Karpas-422 (cell line): ENCODE measurements at regions not wholly inside any gene's neighbourhood (a gene's known extent, or its start where the extent isn't known, plus 50 kb on each side); places are given as distances from the start of the nearest gene placed in this dataset.

Experiments used
- DNase-seq: peaks from one replicate; pipeline ENCODE4 v3.0.0-alpha.2; 2015
- H2AFZ ChIP-seq: fragments of 200-600 bp; sonication (generic); 2 replicates; pipeline ENCODE4 v1.6.1; 2014; ENCODE audit warnings: antibody characterized with exemption, low read length, mixed read lengths
- H3K27ac ChIP-seq: fragments of 200-600 bp; sonication (generic); 2 replicates; pipeline ENCODE4 v1.5.1; 2014; ENCODE audit warnings: mild to moderate bottlenecking, low read length, moderate library complexity
- H3K27me3 ChIP-seq: fragments of 200-600 bp; sonication (generic); 2 replicates; pipeline ENCODE4 v1.6.1; 2014; ENCODE audit warnings: low read length, mixed read lengths
- H3K36me3 ChIP-seq: fragments of 200-600 bp; sonication (generic); 2 replicates; pipeline ENCODE4 v1.6.1; 2014; ENCODE audit warnings: low read length, mixed read lengths; ENCODE audit not compliant: insufficient read depth
- H3K4me1 ChIP-seq: fragments of 200-600 bp; sonication (generic); 2 replicates; pipeline ENCODE4 v1.6.1; 2014; ENCODE audit warnings: mild to moderate bottlenecking, low read length, mixed read lengths
- H3K4me2 ChIP-seq: fragments of 200-600 bp; sonication (generic); 2 replicates; pipeline ENCODE4 v1.6.1; 2014; ENCODE audit warnings: low read length, low read depth, mild to moderate bottlenecking; ENCODE audit not compliant: poor library complexity, severe bottlenecking
- H3K4me3 ChIP-seq: fragments of 200-600 bp; sonication (generic); 2 replicates; pipeline ENCODE4 v1.5.1; 2014; ENCODE audit warnings: mild to moderate bottlenecking, antibody characterized with exemption, low read length, mixed read lengths
- H3K79me2 ChIP-seq: fragments of 200-600 bp; sonication (generic); 2 replicates; pipeline ENCODE4 v1.6.1; 2014; ENCODE audit warnings: mild to moderate bottlenecking, low read length, mixed read lengths
- H3K9ac ChIP-seq: fragments of 200-600 bp; sonication (generic); 2 replicates; pipeline ENCODE4 v1.6.0; 2014; ENCODE audit warnings: low read length
- H3K9me2 ChIP-seq: fragments of 200-600 bp; sonication (generic), shearing (Covaris generic); replicated peaks from 2 replicates; pipeline ENCODE4 v1.6.0; 2014; ENCODE audit warnings: mild to moderate bottlenecking, low read length, moderate library complexity; ENCODE audit not compliant: insufficient read depth
- H3K9me3 ChIP-seq: fragments of 300-700, 200-600 bp; sonication (generic); 2 replicates; pipeline ENCODE4 v1.6.1; 2014; ENCODE audit warnings: low read length, mixed read lengths
- H4K20me1 ChIP-seq: fragments of 200-600 bp; sonication (generic); 2 replicates; pipeline ENCODE4 v1.6.1; 2014; ENCODE audit warnings: mild to moderate bottlenecking, antibody characterized with exemption, low read length, low read depth; ENCODE audit not compliant: insufficient read depth

GRCh38 chr4:34733185-34733941 lies 1511.0 kb downstream of the ARAP2 start:
- Histone ChIP-seq H3K4me2 (no peak overlapping the region), H3K9ac (no peak overlapping the region), H3K79me2 (no peaks in the 10 kb centered on the region), H3K4me1 (no peaks in the 10 kb centered on the region), H3K9me2 (no peaks in the 10 kb centered on the region), H3K27ac (no peak overlapping the region), H3K9me3 (peaks cover 24% of the 10 kb centered on the region), H3K4me3 (no peak overlapping the region), H2AFZ (no peak overlapping the region), H3K27me3 (no peaks in the 10 kb centered on the region), H4K20me1 (no peaks in the 10 kb centered on the region), H3K36me3 (no peaks in the 10 kb centered on the region)
- no peak for DNase-seq

GRCh38 chr4:34766935-34767334 lies 1477.4 kb downstream of the ARAP2 start:
- Histone ChIP-seq H2AFZ (no peak overlapping the region), H3K9me3 (peaks cover 16% of the 10 kb centered on the region), H3K36me3 (no peaks in the 10 kb centered on the region), H3K4me2 (no peak overlapping the region), H3K4me3 (no peak overlapping the region), H3K27ac (no peak overlapping the region), H3K9ac (no peak overlapping the region), H3K9me2 (no peaks in the 10 kb centered on the region), H3K4me1 (no peaks in the 10 kb centered on the region), H4K20me1 (no peaks in the 10 kb centered on the region), H3K79me2 (no peaks in the 10 kb centered on the region), H3K27me3 (no peaks in the 10 kb centered on the region)
- DNase-seq: no peak

DNA sequence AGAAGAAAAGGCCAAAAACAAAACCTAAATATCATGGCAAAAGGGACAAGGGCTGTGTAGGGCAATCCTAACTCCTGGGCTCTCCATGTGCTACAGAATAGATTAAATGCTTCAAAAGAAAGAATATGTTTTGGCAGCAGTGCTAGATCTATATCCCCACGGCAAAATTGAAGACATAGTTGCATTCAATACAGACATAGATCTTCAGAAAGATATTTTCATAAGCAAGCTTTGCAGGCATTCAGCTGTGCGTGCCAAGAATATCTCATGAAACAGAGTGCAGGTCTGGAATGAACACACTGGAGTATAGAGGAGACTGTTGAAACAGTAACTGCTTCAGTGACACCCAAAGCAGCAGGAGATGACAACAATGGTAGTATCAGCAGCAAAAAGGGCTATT lies 1476.9 kb downstream of the ARAP2 start:
- no peaks in the 10 kb centered on the region for H3K27me3 ChIP-seq
- no peak overlapping the region for H3K4me2 ChIP-seq
- H3K79me2 ChIP-seq: no peaks in the 10 kb centered on the region
- H3K9ac ChIP-seq: no peak overlapping the region
- no peak overlapping the region for H3K4me3 ChIP-seq
- no peak for DNase-seq
- H3K9me2 ChIP-seq: no peaks in the 10 kb centered on the region
- no peak overlapping the region for H2AFZ ChIP-seq
- no peaks in the 10 kb centered on the region for H3K4me1 ChIP-seq
- peaks cover 17% of the 10 kb centered on the region for H3K9me3 ChIP-seq
- no peaks in the 10 kb centered on the region for H3K36me3 ChIP-seq
- H4K20me1 ChIP-seq: no peaks in the 10 kb centered on the region
- H3K27ac ChIP-seq: no peak overlapping the region

- Histone ChIP-seq H3K36me3 (no peaks in the 10 kb centered on the region), H3K79me2 (no peaks in the 10 kb centered on the region), H3K27me3 (no peaks in the 10 kb centered on the region)
Observed at GRCh38 chr4:34771632-34772031, 1472.7 kb downstream of the ARAP2 start.

GRCh38 chr4:34790131-34790530 lies 1454.2 kb downstream of the ARAP2 start:
- Histone ChIP-seq H3K9me3 (no peaks in the 10 kb centered on the region), H3K9me2 (no peaks in the 10 kb centered on the region), H2AFZ (no peak overlapping the region), H3K36me3 (no peaks in the 10 kb centered on the region), H3K4me3 (no peak overlapping the region), H3K9ac (no peak overlapping the region), H3K79me2 (no peaks in the 10 kb centered on the region), H3K4me1 (no peaks in the 10 kb centered on the region), H3K27me3 (no peaks in the 10 kb centered on the region), H3K4me2 (no peak overlapping the region), H3K27ac (no peak overlapping the region), H4K20me1 (no peaks in the 10 kb centered on the region)
- DNase-seq: no peak

More at GRCh38 chr4:34771632-34772031, 1472.7 kb downstream of the ARAP2 start:
- no peaks in the 10 kb centered on the region for H4K20me1 ChIP-seq
- H2AFZ ChIP-seq: no peak overlapping the region
- no peak overlapping the region for H3K27ac ChIP-seq
- no peak overlapping the region for H3K4me2 ChIP-seq
- peaks cover 15% of the 10 kb centered on the region; the same call in 1 of the 2 replicates for H3K9me3 ChIP-seq
- no peaks in the 10 kb centered on the region for H3K4me1 ChIP-seq
- DNase-seq: no peak
- H3K9ac ChIP-seq: no peak overlapping the region
- no peak overlapping the region for H3K4me3 ChIP-seq
- H3K9me2 ChIP-seq: no peaks in the 10 kb centered on the region

DNA sequence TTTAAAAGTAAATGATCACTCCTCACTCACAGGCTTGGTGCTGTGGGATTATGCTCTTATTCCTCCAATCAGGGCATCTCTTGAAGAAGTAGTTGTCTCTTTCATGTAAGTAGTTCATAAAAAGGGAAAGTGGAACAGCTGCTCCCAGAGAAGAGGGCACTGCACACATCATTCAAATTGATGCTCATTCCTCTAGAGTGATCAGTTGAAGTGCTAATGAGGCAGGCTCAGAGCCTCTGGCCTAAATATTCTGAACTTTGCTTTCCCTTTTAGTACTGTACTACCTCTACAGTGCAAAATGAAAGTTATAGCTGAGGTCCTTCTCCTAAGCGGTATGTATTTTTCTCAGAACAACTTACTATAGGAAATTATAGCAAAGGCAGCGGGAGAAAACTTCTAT lies 1453.1 kb downstream of the ARAP2 start:
- Histone ChIP-seq H3K4me1 (no peaks in the 10 kb centered on the region), H3K4me2 (no peak overlapping the region), H3K9me2 (no peaks in the 10 kb centered on the region), H3K9ac (no peak overlapping the region), H4K20me1 (no peaks in the 10 kb centered on the region), H3K36me3 (no peaks in the 10 kb centered on the region), H3K27ac (no peak overlapping the region), H2AFZ (no peak overlapping the region), H3K79me2 (no peaks in the 10 kb centered on the region), H3K4me3 (no peak overlapping the region), H3K27me3 (no peaks in the 10 kb centered on the region), H3K9me3 (no peaks in the 10 kb centered on the region)
- no peak for DNase-seq

DNA sequence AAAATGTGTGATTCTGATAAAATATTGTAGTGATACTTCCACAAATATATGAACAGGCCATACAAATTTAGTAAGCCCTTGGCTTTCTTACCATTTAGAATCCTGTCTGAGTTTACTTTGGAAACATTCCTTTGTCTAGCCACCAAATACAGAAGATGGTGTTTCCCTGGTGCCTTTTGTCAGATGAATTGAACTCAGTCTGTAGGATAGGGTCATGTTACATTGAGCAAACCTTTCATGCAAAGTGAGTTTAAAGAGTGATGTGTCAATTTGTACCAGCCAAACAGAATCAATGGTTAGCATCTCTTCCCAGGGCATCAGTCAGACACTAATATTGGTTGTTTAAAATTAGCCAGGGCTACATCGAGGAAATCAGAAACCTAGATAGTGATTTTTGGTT lies 1443.4 kb downstream of the ARAP2 start:
- Histone ChIP-seq H3K9ac (no peak overlapping the region), H3K4me3 (no peak overlapping the region), H4K20me1 (no peaks in the 10 kb centered on the region), H3K9me3 (no peaks in the 10 kb centered on the region), H3K4me1 (no peaks in the 10 kb centered on the region), H2AFZ (no peak overlapping the region), H3K4me2 (no peak overlapping the region), H3K27me3 (no peaks in the 10 kb centered on the region), H3K79me2 (no peaks in the 10 kb centered on the region), H3K36me3 (no peaks in the 10 kb centered on the region), H3K27ac (no peak overlapping the region), H3K9me2 (no peaks in the 10 kb centered on the region)
- no peak for DNase-seq

GRCh38 chr4:34814266-34814665 lies 1430.0 kb downstream of the ARAP2 start:
- Histone ChIP-seq H4K20me1 (no peaks in the 10 kb centered on the region), H3K4me3 (no peak overlapping the region), H3K4me2 (no peak overlapping the region), H3K79me2 (no peaks in the 10 kb centered on the region), H3K36me3 (no peaks in the 10 kb centered on the region), H3K27me3 (no peaks in the 10 kb centered on the region), H3K9me3 (no peaks in the 10 kb centered on the region), H2AFZ (no peak overlapping the region), H3K9ac (no peak overlapping the region), H3K27ac (no peak overlapping the region), H3K4me1 (no peaks in the 10 kb centered on the region), H3K9me2 (no peaks in the 10 kb centered on the region)
- DNase-seq: no peak
